PC-3 (cell line): ENCODE measurements at regions not wholly inside any gene's neighbourhood (a gene's known extent, or its start where the extent isn't known, plus 50 kb on each side); places are given as distances from the start of the nearest gene placed in this dataset.

Experiments used
- ATAC-seq: fragments of 200-7000 bp; cut with Tn5 transposase; 2 replicates; pipeline ENCODE4 v1.9.1; 2020; ENCODE audit warnings: mild to moderate bottlenecking, moderate library complexity
- BruUV-seq: library from RNA; stranded (reverse); fragments of 400-500 nt; replicated peaks from 2 replicates; lab custom pipeline; 2021; lab: Mats Ljungman, UMichigan
- CTCF ChIA-PET: fragments of 300-600 bp; sonication (Branson Sonifier 250); formaldehyde crosslinking; loops from one replicate; lab custom pipeline; 2022; ENCODE audit warnings: antibody characterized with exemption; lab: Charles Lee
- POLR2A ChIA-PET: fragments of 300-600 bp; sonication (Branson Sonifier 250); formaldehyde crosslinking; loops from one replicate; lab custom pipeline; 2022; ENCODE audit warnings: antibody characterized with exemption; ENCODE audit not compliant: unreplicated experiment; lab: Charles Lee
- DNase-seq: peaks from one replicate; pipeline ENCODE4 v3.0.0-alpha.2; 2015
- H2AFZ ChIP-seq: fragments of 300-600 bp; sonication (generic); 2 replicates; pipeline ENCODE4 v1.6.0; 2016; ENCODE audit warnings: antibody characterized with exemption, low read length
- H3F3A ChIP-seq: fragments of 300-600 bp; sonication (generic); one replicate; pipeline ENCODE4 v1.6.0; 2017; ENCODE audit warnings: antibody characterized with exemption, low read length, control low read depth, mild to moderate bottlenecking; ENCODE audit not compliant: unreplicated experiment
- H3K27ac ChIP-seq: fragments of 300-600 bp; sonication (generic); 2 replicates; pipeline ENCODE4 v1.5.1; 2016; ENCODE audit warnings: mild to moderate bottlenecking, low read length
- H3K27me3 ChIP-seq: fragments of 300-600 bp; sonication (generic); 2 replicates; pipeline ENCODE4 v1.6.1; 2016; ENCODE audit warnings: low read length, mixed read lengths
- H3K36me3 ChIP-seq: fragments of 300-600 bp; sonication (generic); 2 replicates; pipeline ENCODE4 v1.6.1; 2016; ENCODE audit warnings: low read depth, mixed run types, low read length, mixed read lengths
- H3K4me1 ChIP-seq: fragments of 300-600 bp; sonication (generic); 2 replicates; pipeline ENCODE4 v1.5.1; 2016; ENCODE audit warnings: low read length; ENCODE audit not compliant: insufficient read depth
- H3K4me2 ChIP-seq: fragments of 300-600 bp; sonication (generic); 2 replicates; pipeline ENCODE4 v1.6.0; 2016; ENCODE audit warnings: low read length
- H3K4me3 ChIP-seq: fragments of 300-600 bp; sonication (generic); 2 replicates; pipeline ENCODE4 v1.5.1; 2016; ENCODE audit warnings: mild to moderate bottlenecking, low read length, mixed read lengths
- H3K79me2 ChIP-seq: fragments of 300-600 bp; sonication (generic); 2 replicates; pipeline ENCODE4 v1.6.1; 2017; ENCODE audit warnings: low read length, mixed read lengths
- H3K9ac ChIP-seq: fragments of 300-600 bp; sonication (generic); 2 replicates; pipeline ENCODE4 v1.6.0; 2016; ENCODE audit warnings: mild to moderate bottlenecking, low read length
- H3K9me2 ChIP-seq: fragments of 300-600 bp; sonication (generic); replicated peaks from 2 replicates; pipeline ENCODE4 v1.6.1; 2016; ENCODE audit warnings: mixed run types, low read length, mixed read lengths
- H3K9me3 ChIP-seq: fragments of 300-600 bp; sonication (generic); 2 replicates; pipeline ENCODE4 v1.6.1; 2016; ENCODE audit warnings: low read length, mixed read lengths
- H4K20me1 ChIP-seq: fragments of 300-600 bp; sonication (generic); 2 replicates; pipeline ENCODE4 v1.6.1; 2016; ENCODE audit warnings: low read length, mixed read lengths
- EZH2 ChIP-seq: fragments of 300-600 bp; sonication (generic); IDR thresholded peaks from one replicate; pipeline ENCODE4 v1.6.1; 2017; ENCODE audit warnings: antibody characterized with exemption, mild to moderate bottlenecking, low read length; ENCODE audit not compliant: unreplicated experiment
- EZH2phosphoT487 ChIP-seq: fragments of 300-600 bp; sonication (generic); IDR thresholded peaks from 2 replicates; pipeline ENCODE4 v1.6.1; 2018; ENCODE audit warnings: mild to moderate bottlenecking, antibody characterized with exemption, low read length, borderline replicate concordance
- intact Hi-C: fragments of 100-400 bp; cut with micrococcal nuclease; formaldehyde crosslinking; loops from 2 replicates; pipeline ENCODE4 v1.9.0; 2023
- TF ChIP-seq, protein P1 (sequence below): fragments of 300-600 bp; sonication (generic); conservative IDR thresholded peaks from 2 replicates; pipeline ENCODE4 v1.5.1; 2017; ENCODE audit warnings: antibody characterized with exemption, low read depth, mild to moderate bottlenecking, low read length

DNA sequence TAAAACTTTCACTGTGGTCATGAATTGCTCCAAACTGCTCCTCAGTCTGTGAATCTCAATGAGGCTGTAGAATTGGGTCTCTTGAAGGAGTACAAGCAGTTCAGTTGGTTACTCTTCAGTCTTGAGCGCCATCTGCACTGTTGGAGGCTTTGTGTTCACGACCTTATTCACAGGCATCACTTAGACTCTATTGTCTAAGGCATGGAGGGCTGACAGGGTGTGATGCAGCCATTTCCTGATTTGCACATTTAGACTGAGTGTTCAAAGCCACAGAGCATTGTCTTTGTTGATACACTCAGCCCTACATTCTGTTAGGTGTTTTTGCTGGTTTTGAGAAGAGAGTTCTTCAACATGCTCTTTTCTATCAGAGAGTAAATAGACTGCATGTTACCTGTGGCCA lies 355.9 kb upstream of the RIOK2 start:
- H3K9ac ChIP-seq, result no peak overlapping the region
- no peak overlapping the region for H3K4me3 ChIP-seq
- DNase-seq, result no peak
- POLR2A ChIA-PET, result no interaction called here
- H3K9me2 ChIP-seq, result no peaks in the 10 kb centered on the region
- H2AFZ ChIP-seq, result no peak overlapping the region
- H3K79me2 ChIP-seq, result no peaks in the 10 kb centered on the region
- H3K36me3 ChIP-seq, result no peaks in the 10 kb centered on the region
- no peaks in the 10 kb centered on the region for H3K9me3 ChIP-seq
- H3K27me3 ChIP-seq, result no peaks in the 10 kb centered on the region
- no peaks in the 10 kb centered on the region for H4K20me1 ChIP-seq
- no peak for ATAC-seq
- H3F3A ChIP-seq, result no peaks in the 10 kb centered on the region
- H3K27ac ChIP-seq, result no peak overlapping the region
- TF ChIP-seq, protein P1, sequence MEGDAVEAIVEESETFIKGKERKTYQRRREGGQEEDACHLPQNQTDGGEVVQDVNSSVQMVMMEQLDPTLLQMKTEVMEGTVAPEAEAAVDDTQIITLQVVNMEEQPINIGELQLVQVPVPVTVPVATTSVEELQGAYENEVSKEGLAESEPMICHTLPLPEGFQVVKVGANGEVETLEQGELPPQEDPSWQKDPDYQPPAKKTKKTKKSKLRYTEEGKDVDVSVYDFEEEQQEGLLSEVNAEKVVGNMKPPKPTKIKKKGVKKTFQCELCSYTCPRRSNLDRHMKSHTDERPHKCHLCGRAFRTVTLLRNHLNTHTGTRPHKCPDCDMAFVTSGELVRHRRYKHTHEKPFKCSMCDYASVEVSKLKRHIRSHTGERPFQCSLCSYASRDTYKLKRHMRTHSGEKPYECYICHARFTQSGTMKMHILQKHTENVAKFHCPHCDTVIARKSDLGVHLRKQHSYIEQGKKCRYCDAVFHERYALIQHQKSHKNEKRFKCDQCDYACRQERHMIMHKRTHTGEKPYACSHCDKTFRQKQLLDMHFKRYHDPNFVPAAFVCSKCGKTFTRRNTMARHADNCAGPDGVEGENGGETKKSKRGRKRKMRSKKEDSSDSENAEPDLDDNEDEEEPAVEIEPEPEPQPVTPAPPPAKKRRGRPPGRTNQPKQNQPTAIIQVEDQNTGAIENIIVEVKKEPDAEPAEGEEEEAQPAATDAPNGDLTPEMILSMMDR, result no peak
- TF ChIP-seq EZH2phosphoT487 (no peak), EZH2 (no peak)
- no peak overlapping the region for H3K4me2 ChIP-seq
- intact Hi-C loops, result loop anchor here (10.0 kb wide), 1 partner anchor 446 kb away; no protein-coding TSS in a partner anchor
- peaks cover 9% of the 10 kb centered on the region for H3K4me1 ChIP-seq
- CTCF ChIA-PET, result no interaction called here
- no TSS peak for BruUV-seq

DNA sequence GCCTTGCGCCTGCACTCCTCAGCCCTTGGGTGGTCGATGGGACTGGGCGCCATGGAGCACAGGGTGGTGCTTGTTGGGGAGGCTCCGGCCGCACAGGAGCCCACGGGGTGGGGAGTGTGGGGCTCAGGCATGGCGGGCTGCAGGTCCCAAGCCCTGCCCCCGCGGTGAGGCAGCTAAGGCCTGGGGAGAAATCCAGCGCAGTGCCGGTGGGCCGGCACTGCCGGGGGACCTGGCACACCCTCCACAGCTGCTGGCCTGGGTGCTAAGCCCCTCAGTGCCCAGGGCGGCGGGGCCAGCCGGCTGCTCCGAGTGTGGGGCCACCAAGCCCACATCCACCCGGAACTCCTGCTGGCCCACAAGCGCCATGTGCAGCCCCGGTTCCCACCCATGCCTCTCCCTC lies 358.8 kb upstream of the RIOK2 start:
- intact Hi-C loops, result no loop called here
- Histone ChIP-seq H3K9ac (no peak overlapping the region), H2AFZ (no peak overlapping the region), H3K9me3 (no peaks in the 10 kb centered on the region), H3K36me3 (no peaks in the 10 kb centered on the region), H3F3A (no peaks in the 10 kb centered on the region), H3K27me3 (no peaks in the 10 kb centered on the region), H3K4me1 (no peaks in the 10 kb centered on the region), H3K4me2 (no peak overlapping the region), H3K9me2 (no peaks in the 10 kb centered on the region), H3K4me3 (no peak overlapping the region), H3K79me2 (no peaks in the 10 kb centered on the region), H4K20me1 (no peaks in the 10 kb centered on the region), H3K27ac (no peak overlapping the region)
- CTCF ChIA-PET, result no interaction called here
- no peak for DNase-seq
- POLR2A ChIA-PET, result no interaction called here
- BruUV-seq, result no TSS peak
- TF ChIP-seq EZH2phosphoT487 (no peak), EZH2 (no peak)
- TF ChIP-seq, protein P1, result no peak
- ATAC-seq, result no peak

DNA sequence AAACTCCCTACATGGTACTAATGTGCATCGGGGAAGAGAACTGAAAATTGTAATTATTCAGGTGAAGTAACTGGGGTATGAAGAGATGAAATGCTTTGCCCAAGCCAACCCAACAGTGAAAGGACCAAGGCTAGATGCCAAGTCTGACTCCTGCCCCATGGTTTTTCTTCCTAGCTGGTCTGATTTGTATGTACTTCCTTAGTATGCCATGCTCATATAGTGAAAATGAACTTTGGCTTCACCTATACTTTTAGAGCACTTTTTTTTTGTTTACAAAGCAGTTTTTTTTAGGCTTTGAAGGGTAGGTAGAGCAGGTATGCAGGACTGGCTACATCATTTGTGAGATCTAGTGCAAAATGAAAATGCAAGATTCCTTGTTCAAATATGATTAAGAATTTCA lies 359.4 kb upstream of the RIOK2 start:
- Histone ChIP-seq H3K36me3 (no peaks in the 10 kb centered on the region), H3K79me2 (no peaks in the 10 kb centered on the region), H3K9ac (no peak overlapping the region), H3K9me2 (no peaks in the 10 kb centered on the region), H3K4me1 (no peaks in the 10 kb centered on the region), H3F3A (no peaks in the 10 kb centered on the region), H3K4me2 (no peak overlapping the region), H3K27me3 (no peaks in the 10 kb centered on the region), H2AFZ (no peak overlapping the region), H3K27ac (no peak overlapping the region), H3K9me3 (no peaks in the 10 kb centered on the region), H3K4me3 (no peak overlapping the region), H4K20me1 (no peaks in the 10 kb centered on the region)
- TF ChIP-seq EZH2, result no peak
- TF ChIP-seq EZH2phosphoT487, result no peak
- TF ChIP-seq, protein P1, result no peak
- ATAC-seq, result no peak
- DNase-seq, result no peak
- BruUV-seq, result no TSS peak
- POLR2A ChIA-PET, result no interaction called here
- intact Hi-C loops, result no loop called here
- CTCF ChIA-PET, result no interaction called here
